SKM-1 treated with dmso at 0.1 percent for 144 hours (cell line): ENCODE measurements at regions not wholly inside any gene's neighbourhood (a gene's known extent, or its start where the extent isn't known, plus 50 kb on each side); places are given as distances from the start of the nearest gene placed in this dataset.
"Not testable (repeated sequence)": the region's sequence is repeated elsewhere in the genome, so short reads cannot be mapped to it uniquely, and the experiment has no call there.

Source experiments
- DNase-seq: peaks from one replicate; lab custom pipeline; 2025; ENCODE audit not compliant: unreplicated experiment; lab: John Stamatoyannopoulos, UW

- no peak for DNase-seq
Observed at GRCh38 chr16:26856271-26856670, 210.5 kb upstream of the C16orf82 start.

- DNase-seq, result no peak
Observed at GRCh38 chr16:26856791-26857190, 209.9 kb upstream of the C16orf82 start.

GRCh38 chr16:26857371-26857770 lies 209.4 kb upstream of the C16orf82 start:
- DNase-seq, result no peak

- no peak for DNase-seq
Observed at GRCh38 chr16:26860506-26860905, 206.2 kb upstream of the C16orf82 start.

GRCh38 chr16:26863931-26864330 lies 202.8 kb upstream of the C16orf82 start:
- DNase-seq, result no peak

GRCh38 chr16:26874318-26874717 lies 192.4 kb upstream of the C16orf82 start:
- DNase-seq, result not testable (repeated sequence)

GRCh38 chr16:26877421-26877820 lies 189.3 kb upstream of the C16orf82 start:
- no peak for DNase-seq

GRCh38 chr16:26885674-26886073 lies 181.1 kb upstream of the C16orf82 start:
- no peak for DNase-seq

- DNase-seq, result no peak
Observed at GRCh38 chr16:26889740-26890139, 177.0 kb upstream of the C16orf82 start.

- DNase-seq, result no peak
Observed at GRCh38 chr16:26898200-26898599, 168.5 kb upstream of the C16orf82 start.

GRCh38 chr16:26901196-26901861 lies 165.4 kb upstream of the C16orf82 start:
- no peak for DNase-seq

GRCh38 chr16:26901983-26902382 lies 164.7 kb upstream of the C16orf82 start:
- no peak for DNase-seq

GRCh38 chr16:26905336-26905735 lies 161.4 kb upstream of the C16orf82 start:
- DNase-seq, result no peak

GRCh38 chr16:26909623-26910022 lies 157.1 kb upstream of the C16orf82 start:
- no peak for DNase-seq

- no peak for DNase-seq
Observed at GRCh38 chr16:26911436-26911835, 155.3 kb upstream of the C16orf82 start.

GRCh38 chr16:26913851-26914250 lies 152.9 kb upstream of the C16orf82 start:
- no peak for DNase-seq

GRCh38 chr16:26930786-26931581 lies 135.7 kb upstream of the C16orf82 start:
- no peak for DNase-seq

- DNase-seq, result no peak
Observed at GRCh38 chr16:26950636-26951035, 116.1 kb upstream of the C16orf82 start.

- no peak for DNase-seq
Observed at GRCh38 chr16:26951950-26952349, 114.8 kb upstream of the C16orf82 start.

GRCh38 chr16:26952411-26952810 lies 114.3 kb upstream of the C16orf82 start:
- no peak for DNase-seq

GRCh38 chr16:26957283-26957859 lies 109.4 kb upstream of the C16orf82 start:
- no peak for DNase-seq

- no peak for DNase-seq
Observed at GRCh38 chr16:26959416-26960009, 107.2 kb upstream of the C16orf82 start.
